Astrocyte (in vitro differentiated cells and primary cell): ENCODE measurements at regions not wholly inside any gene's neighbourhood (a gene's known extent, or its start where the extent isn't known, plus 50 kb on each side); places are given as distances from the start of the nearest gene placed in this dataset.
"Not testable (repeated sequence)": the region's sequence is repeated elsewhere in the genome, so short reads cannot be mapped to it uniquely, and the experiment has no call there.

Experiments
- DNase-seq: peaks from one replicate; pipeline ENCODE4 v3.0.0-alpha.2; 2010; ENCODE audit warnings: low read depth
- FAIRE-seq: peaks from 2 replicates; lab custom pipeline; 2011; peaks lifted over from hg19 to GRCh38; lab: Jason Lieb, UNC
- H2AFZ ChIP-seq: 2 replicates; pipeline ENCODE4 v1.6.0; 2012; ENCODE audit warnings: low read depth, low read length, inconsistent platforms
- H3K27ac ChIP-seq: 2 replicates; pipeline ENCODE4 v1.5.1; 2011; ENCODE audit warnings: low read depth, low read length, inconsistent platforms
- H3K27me3 ChIP-seq: 2 replicates; pipeline ENCODE4 v1.6.0; 2011; ENCODE audit warnings: low read length, inconsistent platforms; ENCODE audit not compliant: insufficient read depth
- H3K36me3 ChIP-seq: 2 replicates; pipeline ENCODE4 v1.5.1; 2011; ENCODE audit warnings: low read length, inconsistent platforms; ENCODE audit not compliant: insufficient read depth
- H3K4me1 ChIP-seq: 2 replicates; pipeline ENCODE4 v1.5.1; 2011; ENCODE audit warnings: low read length, inconsistent platforms; ENCODE audit not compliant: insufficient read depth
- H3K4me2 ChIP-seq: 2 replicates; pipeline ENCODE4 v1.6.0; 2012; ENCODE audit warnings: low read length, inconsistent platforms
- H3K4me3 ChIP-seq: 2 replicates; pipeline ENCODE4 v1.5.1; 2011; ENCODE audit warnings: low read depth, mild to moderate bottlenecking, low read length, inconsistent platforms; ENCODE audit not compliant: insufficient read depth
- H3K79me2 ChIP-seq: 2 replicates; pipeline ENCODE4 v1.6.0; 2012; ENCODE audit warnings: mild to moderate bottlenecking, low read length, inconsistent platforms; ENCODE audit not compliant: insufficient read depth
- H3K9ac ChIP-seq: 2 replicates; pipeline ENCODE4 v1.6.0; 2012; ENCODE audit warnings: mild to moderate bottlenecking, low read length, inconsistent platforms
- H3K9me3 ChIP-seq: 2 replicates; pipeline ENCODE4 v1.5.1; 2012; ENCODE audit warnings: low read depth, mild to moderate bottlenecking, low read length, inconsistent platforms; ENCODE audit not compliant: insufficient read depth
- H4K20me1 ChIP-seq: 2 replicates; pipeline ENCODE4 v1.6.0; 2012; ENCODE audit warnings: low read length, inconsistent platforms; ENCODE audit not compliant: insufficient read depth
- H3K27ac Mint-ChIP-seq: one replicate; pipeline ENCODE4 v1.8.0; 2021; ENCODE audit warnings: mild to moderate bottlenecking, mixed read lengths; ENCODE audit not compliant: unreplicated experiment
- H3K27me3 Mint-ChIP-seq: one replicate; pipeline ENCODE4 v1.8.0; 2021; ENCODE audit warnings: low read depth, mixed read lengths; ENCODE audit not compliant: unreplicated experiment
- H3K36me3 Mint-ChIP-seq: one replicate; pipeline ENCODE4 v1.8.0; 2021; ENCODE audit warnings: low read depth, mixed read lengths; ENCODE audit not compliant: unreplicated experiment
- H3K4me1 Mint-ChIP-seq: one replicate; pipeline ENCODE4 v1.8.0; 2021; ENCODE audit warnings: low read depth, mixed read lengths; ENCODE audit not compliant: unreplicated experiment
- H3K4me3 Mint-ChIP-seq: one replicate; pipeline ENCODE4 v1.8.0; 2021; ENCODE audit warnings: mild to moderate bottlenecking, moderate library complexity, mixed read lengths; ENCODE audit not compliant: unreplicated experiment
- H3K9me3 Mint-ChIP-seq: one replicate; pipeline ENCODE4 v1.8.0; 2021; ENCODE audit warnings: mild to moderate bottlenecking, mixed read lengths; ENCODE audit not compliant: unreplicated experiment
- EZH2 ChIP-seq: IDR thresholded peaks from 2 replicates; pipeline ENCODE4 v1.6.1; 2012; ENCODE audit warnings: mild to moderate bottlenecking, low read length, inconsistent platforms; ENCODE audit not compliant: insufficient read depth
- TF ChIP-seq, protein P1 (sequence below): IDR thresholded peaks from 2 replicates; pipeline ENCODE4 v1.5.1; 2011; ENCODE audit warnings: low read depth, mild to moderate bottlenecking, inconsistent platforms, low read length, moderate library complexity; ENCODE audit not compliant: insufficient read depth

DNA sequence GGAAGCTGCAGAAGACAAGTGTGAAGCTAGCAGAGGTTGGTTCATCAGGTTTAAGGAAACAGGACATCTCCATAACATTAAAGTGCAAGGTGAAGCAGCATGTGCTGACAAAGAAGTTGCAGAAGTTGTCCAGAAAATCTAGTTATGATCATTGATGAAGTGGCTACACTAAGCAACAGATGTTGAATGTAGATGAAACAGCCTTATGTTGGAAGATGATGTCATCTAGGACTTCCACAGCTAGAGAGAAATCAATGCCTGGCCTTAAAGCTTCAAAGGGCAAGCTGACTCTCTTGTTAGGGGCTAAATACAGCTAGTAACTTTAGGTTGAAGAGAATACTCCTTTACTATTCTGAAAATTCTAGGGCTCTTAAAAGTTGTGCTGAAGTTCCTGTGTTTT lies 340.2 kb upstream of the SOX9 start:
- no peaks in the 10 kb centered on the region for H3K4me1 ChIP-seq
- Mint-ChIP-seq H3K4me3 (no peak overlapping the region), H3K36me3 (no peaks in the 10 kb centered on the region), H3K4me1 (no peaks in the 10 kb centered on the region), H3K9me3 (peaks cover 8% of the 10 kb centered on the region), H3K27me3 (peaks cover 6% of the 10 kb centered on the region), H3K27ac (no peak overlapping the region)
- H3K4me2 ChIP-seq: no peak overlapping the region
- H3K79me2 ChIP-seq: no peaks in the 10 kb centered on the region
- TF ChIP-seq, protein P1, sequence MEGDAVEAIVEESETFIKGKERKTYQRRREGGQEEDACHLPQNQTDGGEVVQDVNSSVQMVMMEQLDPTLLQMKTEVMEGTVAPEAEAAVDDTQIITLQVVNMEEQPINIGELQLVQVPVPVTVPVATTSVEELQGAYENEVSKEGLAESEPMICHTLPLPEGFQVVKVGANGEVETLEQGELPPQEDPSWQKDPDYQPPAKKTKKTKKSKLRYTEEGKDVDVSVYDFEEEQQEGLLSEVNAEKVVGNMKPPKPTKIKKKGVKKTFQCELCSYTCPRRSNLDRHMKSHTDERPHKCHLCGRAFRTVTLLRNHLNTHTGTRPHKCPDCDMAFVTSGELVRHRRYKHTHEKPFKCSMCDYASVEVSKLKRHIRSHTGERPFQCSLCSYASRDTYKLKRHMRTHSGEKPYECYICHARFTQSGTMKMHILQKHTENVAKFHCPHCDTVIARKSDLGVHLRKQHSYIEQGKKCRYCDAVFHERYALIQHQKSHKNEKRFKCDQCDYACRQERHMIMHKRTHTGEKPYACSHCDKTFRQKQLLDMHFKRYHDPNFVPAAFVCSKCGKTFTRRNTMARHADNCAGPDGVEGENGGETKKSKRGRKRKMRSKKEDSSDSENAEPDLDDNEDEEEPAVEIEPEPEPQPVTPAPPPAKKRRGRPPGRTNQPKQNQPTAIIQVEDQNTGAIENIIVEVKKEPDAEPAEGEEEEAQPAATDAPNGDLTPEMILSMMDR: no peak
- no peak for TF ChIP-seq EZH2
- H3K27ac ChIP-seq: no peak overlapping the region
- no peaks in the 10 kb centered on the region for H3K36me3 ChIP-seq
- H3K27me3 ChIP-seq: no peaks in the 10 kb centered on the region
- H3K9me3 ChIP-seq: no peaks in the 10 kb centered on the region
- H4K20me1 ChIP-seq: no peaks in the 10 kb centered on the region
- H2AFZ ChIP-seq: no peak overlapping the region
- FAIRE-seq (no peak), DNase-seq (no peak)
- no peak overlapping the region for H3K9ac ChIP-seq
- no peak overlapping the region for H3K4me3 ChIP-seq

DNA sequence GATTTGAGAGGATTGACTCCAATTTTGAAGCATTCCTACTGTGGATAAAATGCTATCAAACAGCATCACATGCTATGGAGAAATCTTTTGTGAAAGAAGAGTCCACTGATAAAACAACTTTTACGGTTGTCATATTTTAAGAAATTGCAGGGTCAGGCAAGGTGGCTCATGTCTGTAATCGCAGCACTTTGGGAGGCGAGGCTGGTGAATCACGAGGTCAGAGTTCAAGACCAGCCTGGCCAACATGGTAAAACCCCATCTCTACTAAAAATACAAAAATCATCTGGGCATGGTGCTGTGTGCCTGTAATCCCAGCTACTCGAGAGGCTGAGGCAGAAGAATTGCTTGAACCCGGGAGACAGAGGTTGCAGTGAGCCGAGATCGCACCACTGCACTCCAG lies 338.8 kb upstream of the SOX9 start:
- H3K4me2 ChIP-seq, H3K27me3 ChIP-seq, H3K9ac ChIP-seq, H3K4me1 Mint-ChIP-seq, H3K4me3 Mint-ChIP-seq, DNase-seq, H4K20me1 ChIP-seq, H3K27ac ChIP-seq, H3K4me3 ChIP-seq, H3K9me3 ChIP-seq, H3K36me3 ChIP-seq, H3K79me2 ChIP-seq, H3K27ac Mint-ChIP-seq, H3K27me3 Mint-ChIP-seq, H3K9me3 Mint-ChIP-seq, FAIRE-seq, H2AFZ ChIP-seq, H3K4me1 ChIP-seq, H3K36me3 Mint-ChIP-seq: not testable (repeated sequence)

DNA sequence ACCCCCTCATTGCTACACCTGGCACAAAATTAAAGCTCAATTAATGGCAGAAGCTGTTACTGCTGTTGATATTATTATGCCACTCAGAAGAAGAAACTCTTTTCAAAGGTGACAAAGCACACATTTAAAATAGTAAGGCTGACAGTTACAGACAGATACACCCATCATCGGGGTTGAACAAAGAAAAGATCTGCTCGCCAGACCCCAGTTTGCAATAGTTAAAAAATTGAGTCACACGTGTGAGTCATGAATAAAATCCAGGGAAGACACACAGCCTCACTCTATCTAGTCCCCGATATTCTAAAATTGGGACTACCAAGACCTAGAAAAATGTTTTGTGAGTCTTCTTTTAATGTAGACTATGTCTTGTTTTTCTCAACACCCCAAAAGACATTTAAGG lies 330.0 kb upstream of the SOX9 start:
- Histone ChIP-seq H3K4me1 (peaks cover 14% of the 10 kb centered on the region), H3K9ac (no peak overlapping the region), H3K4me3 (no peak overlapping the region), H2AFZ (no peak overlapping the region), H3K4me2 (peak overlapping the region; percentile 29), H3K27ac (no peak overlapping the region), H3K27me3 (no peaks in the 10 kb centered on the region), H3K36me3 (no peaks in the 10 kb centered on the region), H4K20me1 (no peaks in the 10 kb centered on the region), H3K79me2 (no peaks in the 10 kb centered on the region), H3K9me3 (no peaks in the 10 kb centered on the region)
- Mint-ChIP-seq H3K9me3 (no peaks in the 10 kb centered on the region), H3K27ac (no peak overlapping the region), H3K4me3 (no peak overlapping the region), H3K4me1 (peaks cover 13% of the 10 kb centered on the region), H3K36me3 (no peaks in the 10 kb centered on the region), H3K27me3 (no peaks in the 10 kb centered on the region)
- FAIRE-seq (no peak), DNase-seq (peak; percentile 28)
- TF ChIP-seq, protein P1: no peak
